Stomach (tissue), 8 donors: ENCODE measurements at regions not wholly inside any gene's neighbourhood (a gene's known extent, or its start where the extent isn't known, plus 50 kb on each side); places are given as distances from the start of the nearest gene placed in this dataset.
"Not testable (repeated sequence)": the region's sequence is repeated elsewhere in the genome, so short reads cannot be mapped to it uniquely, and the experiment has no call there.

ENCODE experiments used
- DNase-seq, 2 donors: peaks; one replicate each; pipeline versions ENCODE4 v3.0.0 to v3.0.0-alpha.2; 2013 to 2019
- H3K27ac ChIP-seq, 5 donors: fragments of 200-600 bp in 4 of 5; sonication (generic) in 4 of 5; one replicate each; pipeline ENCODE4 v1.5.1; 2013 to 2019; ENCODE audit warnings: mild to moderate bottlenecking in 1 of 5, moderate library complexity in 1 of 5
- H3K27me3 ChIP-seq, 3 donors: fragments of 200-600 bp; sonication (generic); one replicate each; pipeline ENCODE4 v1.5.1; 2017 to 2019; ENCODE audit warnings: mixed run types in 1 of 3
- H3K36me3 ChIP-seq, 4 donors: fragments of 200-600 bp; sonication (generic); 1 replicate in 3 of 4; 2 replicates in 1 of 4; pipeline ENCODE4 v1.5.1; 2016 to 2019
- H3K4me1 ChIP-seq, 4 donors: fragments of 200-600 bp; sonication (generic); one replicate each; pipeline ENCODE4 v1.5.1; 2016 to 2019
- H3K4me3 ChIP-seq, 4 donors: fragments of 200-600 bp; sonication (generic) in 3 of 4; one replicate each; pipeline ENCODE4 v1.5.1; 2016 to 2019; ENCODE audit warnings: mild to moderate bottlenecking in 1 of 4
- H3K9me3 ChIP-seq, 4 donors: fragments of 200-600 bp; sonication (generic); one replicate each; pipeline ENCODE4 v1.5.1; 2016 to 2019
- CTCF ChIP-seq, 7 experiments: fragments of 450-650 bp in 4 of 7; fragments of 200-600 bp in 3 of 7; sonication (generic) in 3 of 7; IDR thresholded peaks; one replicate each; pipeline ENCODE4 v1.5.1; 2016 to 2019; ENCODE audit warnings: antibody characterized with exemption in 7 of 7, control low read depth in 2 of 7, mild to moderate bottlenecking in 1 of 7
- EP300 ChIP-seq: sonication (generic); formaldehyde crosslinking; IDR thresholded peaks from one replicate; pipeline ENCODE4 v1.6.1; 2017; ENCODE audit warnings: antibody characterized with exemption
- POLR2A ChIP-seq, 4 donors: fragments of 450-650 bp; IDR thresholded peaks; one replicate each; pipeline ENCODE4 v1.6.1; 2016; ENCODE audit warnings: antibody characterized with exemption in 4 of 4, control low read depth in 2 of 4, mild to moderate bottlenecking in 1 of 4, moderate library complexity in 1 of 4
- POLR2AphosphoS5 ChIP-seq, 3 donors: sonication (generic); formaldehyde crosslinking; IDR thresholded peaks; one replicate each; pipeline ENCODE4 v1.6.1; 2016; ENCODE audit warnings: antibody characterized with exemption in 3 of 3
- WGBS, 5 donors: extraction: QIAGEN DNeasy Blood & Tissue Kit in 3 of 5; methylation state at CpG; one replicate each; pipeline versions ENCODE4 v1.1.5 to v1.1.7; 2013 to 2018; 5-methylcytosine and 5-hydroxymethylcytosine counted together
- intact Hi-C: fragments of 100-400 bp; cut with DNase I; formaldehyde crosslinking; loops from one replicate; pipeline ENCODE4 v1.15.1; 2023; ENCODE audit warnings: low total_unique reads
- donor health status: healthy with polysubstance abuse.
- donor health status: Bipolar disorder and iron deficiency.
- donor health status: healthy.

- Histone ChIP-seq H3K27me3 (no peaks in the 10 kb centered on the region), H3K36me3 (no peaks in the 10 kb centered on the region), H3K27ac (no peak overlapping the region), H3K4me3 (no peak overlapping the region), H3K9me3 (no peaks in the 10 kb centered on the region), H3K4me1 (no peaks in the 10 kb centered on the region)
- intact Hi-C loops = no loop called here
- WGBS, 5 donors = 57 to 75% (median 61%) methylated on average over 4 of the region's 4 CpGs
- DNase-seq = no peak
- no peak for TF ChIP-seq CTCF (IDR thresholded peaks at IDR 0.05)
- no peak for TF ChIP-seq POLR2AphosphoS5 (IDR thresholded peaks at IDR 0.05)
- no peak for TF ChIP-seq EP300
- TF ChIP-seq POLR2A (IDR thresholded peaks at IDR 0.05) = no peak
These were observed 716.2 kb upstream of the ZP4 start for GRCh38 chr1:238606896-238607295.

- TF ChIP-seq CTCF (IDR thresholded peaks at IDR 0.05) = no peak
- TF ChIP-seq EP300 = no peak
- no peak for TF ChIP-seq POLR2A (IDR thresholded peaks at IDR 0.05)
- no peak for TF ChIP-seq POLR2AphosphoS5 (IDR thresholded peaks at IDR 0.05)
- WGBS, 5 donors = 78 to 83% (median 81%) methylated on average over 2 of the region's 2 CpGs
- no peak overlapping the region for H3K4me3 ChIP-seq
- intact Hi-C loops = no loop called here
- no peak for DNase-seq
- H3K4me1 ChIP-seq = no peaks in the 10 kb centered on the region
- no peaks in the 10 kb centered on the region for H3K36me3 ChIP-seq
- H3K27ac ChIP-seq = no peak overlapping the region
- H3K9me3 ChIP-seq = no peaks in the 10 kb centered on the region
- no peaks in the 10 kb centered on the region for H3K27me3 ChIP-seq
These were observed 715.7 kb upstream of the ZP4 start for GRCh38 chr1:238606457-238606856.

GRCh38 chr1:238604357-238604756, 713.6 kb upstream of the ZP4 start:
- 67 to 77% (median 73%) methylated on average over 3 of the region's 3 CpGs for WGBS, 5 donors
- H3K27ac ChIP-seq = no peak overlapping the region

GRCh38 chr1:238601604-238602003, 710.9 kb upstream of the ZP4 start:
- WGBS, 5 donors = 44 to 69% (median 59%) methylated on average over 2 of the region's 2 CpGs
- H3K27me3 ChIP-seq, intact Hi-C loops, H3K36me3 ChIP-seq, DNase-seq, H3K27ac ChIP-seq, H3K4me1 ChIP-seq, H3K4me3 ChIP-seq, H3K9me3 ChIP-seq: not testable (repeated sequence)

More at GRCh38 chr1:238604357-238604756, 713.6 kb upstream of the ZP4 start:
- TF ChIP-seq POLR2A (IDR thresholded peaks at IDR 0.05) (no peak), CTCF (IDR thresholded peaks at IDR 0.05) (no peak), POLR2AphosphoS5 (IDR thresholded peaks at IDR 0.05) (no peak), EP300 (no peak)
- H3K9me3 ChIP-seq = no peaks in the 10 kb centered on the region
- intact Hi-C loops = no loop called here
- no peaks in the 10 kb centered on the region for H3K27me3 ChIP-seq
- DNase-seq = no peak
- no peak overlapping the region for H3K4me3 ChIP-seq
- no peaks in the 10 kb centered on the region for H3K36me3 ChIP-seq
- H3K4me1 ChIP-seq = no peaks in the 10 kb centered on the region

GRCh38 chr1:238596703-238597102, 706.0 kb upstream of the ZP4 start:
- DNase-seq = no peak
- intact Hi-C loops = no loop called here
- WGBS, 5 donors = 83 to 93% (median 91%) methylated on average over 4 of the region's 4 CpGs
- H3K4me1 ChIP-seq = no peaks in the 10 kb centered on the region
- no peak overlapping the region for H3K27ac ChIP-seq
- H3K9me3 ChIP-seq = no peaks in the 10 kb centered on the region
- no peak overlapping the region for H3K4me3 ChIP-seq
- no peaks in the 10 kb centered on the region for H3K27me3 ChIP-seq
- H3K36me3 ChIP-seq = no peaks in the 10 kb centered on the region
- TF ChIP-seq EP300 = no peak
